HG03439 (cell line): ENCODE measurements at regions not wholly inside any gene's neighbourhood (a gene's known extent, or its start where the extent isn't known, plus 50 kb on each side); places are given as distances from the start of the nearest gene placed in this dataset.
"Not testable (repeated sequence)": the region's sequence is repeated elsewhere in the genome, so short reads cannot be mapped to it uniquely, and the experiment has no call there.

Experiments
- ATAC-seq: cut with Tn5 transposase; IDR thresholded peaks from one replicate; pipeline ENCODE4 v1.9.1; 2021; ENCODE audit warnings: mild to moderate bottlenecking, moderate library complexity; ENCODE audit not compliant: unreplicated experiment

DNA sequence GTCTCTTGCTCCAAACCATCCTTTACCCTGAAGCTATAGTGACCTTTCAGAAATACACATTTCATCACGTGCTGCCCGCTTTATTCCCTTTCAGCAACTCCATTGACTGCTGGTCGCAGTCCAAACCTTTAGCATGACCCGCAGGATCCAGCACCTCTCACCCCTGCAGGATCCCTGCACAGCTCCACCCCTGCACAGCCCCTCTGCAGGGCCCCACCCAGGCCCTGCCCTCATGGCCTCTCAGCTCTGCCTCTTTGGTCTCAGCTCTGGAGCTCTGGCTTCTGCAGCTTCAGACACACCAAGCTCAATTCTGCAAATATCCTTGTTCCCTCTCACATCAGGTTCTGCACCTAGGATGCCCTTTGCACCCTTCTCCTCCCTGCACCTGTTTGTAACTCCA lies 264.9 kb upstream of the C1orf174 start:
- no peak for ATAC-seq

DNA sequence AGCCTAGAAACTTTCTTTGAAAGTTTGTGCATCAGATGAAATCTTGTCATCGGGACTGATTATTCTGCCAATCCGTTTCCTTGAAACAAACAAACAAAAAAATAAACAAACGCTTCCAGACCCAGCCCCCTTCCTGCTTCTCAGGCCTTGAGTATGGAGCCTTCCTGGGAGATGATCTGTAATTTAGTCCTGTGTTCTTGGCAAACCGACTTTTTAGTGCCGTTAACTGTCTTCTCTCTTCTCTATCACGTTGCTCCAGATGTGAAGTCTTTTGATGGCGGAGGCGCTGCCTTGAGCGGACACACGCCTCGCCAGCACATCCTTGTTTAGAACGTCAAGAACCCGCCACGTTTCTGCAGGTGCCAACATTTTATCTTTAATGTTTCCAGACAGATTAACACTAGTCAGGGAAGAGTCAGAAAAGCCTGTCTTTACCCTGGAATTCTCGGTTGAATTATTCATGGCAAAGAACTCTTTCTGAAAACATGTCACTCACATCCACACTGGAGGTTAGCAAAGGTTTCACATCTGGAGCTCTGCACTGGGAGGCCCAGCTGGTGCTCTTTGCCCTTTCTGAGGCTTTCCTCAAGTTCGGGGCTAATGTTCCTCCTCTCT lies 265.7 kb upstream of the C1orf174 start:
- ATAC-seq = no peak

DNA sequence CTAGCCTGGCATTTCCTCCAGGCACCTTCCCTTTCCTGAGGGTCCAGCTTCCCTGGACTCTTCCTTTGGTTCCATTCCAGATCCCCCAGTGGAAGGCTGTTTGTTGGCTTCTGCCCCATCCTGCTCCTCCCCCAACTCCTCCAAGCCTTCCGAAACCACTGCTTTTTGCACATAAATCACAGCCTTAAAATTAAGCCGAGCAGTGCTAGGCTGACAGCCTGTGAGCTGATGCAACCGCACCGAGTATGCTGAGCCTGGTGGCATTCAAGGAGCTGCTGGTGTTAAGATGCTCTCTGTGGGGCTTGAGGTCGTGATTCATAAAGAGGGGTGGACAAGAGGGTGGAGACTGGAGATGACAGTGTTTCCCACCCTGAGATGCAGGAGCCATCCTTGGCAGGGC lies 266.6 kb upstream of the C1orf174 start:
- no peak for ATAC-seq

DNA sequence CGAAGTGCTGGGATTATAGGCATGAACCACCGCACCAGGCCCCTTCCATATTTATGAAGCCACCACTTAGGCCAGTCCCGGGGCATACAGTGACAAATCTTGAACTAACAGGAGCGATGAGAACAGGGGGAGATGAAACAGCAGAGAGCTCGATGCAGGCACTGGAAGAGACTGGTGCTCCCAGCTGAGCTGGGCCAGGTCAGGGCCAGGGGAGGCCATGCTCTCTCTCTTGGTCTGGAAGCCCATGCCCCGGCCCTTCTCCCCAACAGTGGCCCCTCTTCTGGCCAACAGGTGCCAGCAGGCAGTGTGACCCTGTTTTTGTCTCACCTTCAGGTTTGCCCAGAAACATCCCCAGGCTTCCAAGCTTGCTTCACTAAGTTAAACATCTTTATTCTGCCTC lies 269.9 kb upstream of the C1orf174 start:
- ATAC-seq = no peak

DNA sequence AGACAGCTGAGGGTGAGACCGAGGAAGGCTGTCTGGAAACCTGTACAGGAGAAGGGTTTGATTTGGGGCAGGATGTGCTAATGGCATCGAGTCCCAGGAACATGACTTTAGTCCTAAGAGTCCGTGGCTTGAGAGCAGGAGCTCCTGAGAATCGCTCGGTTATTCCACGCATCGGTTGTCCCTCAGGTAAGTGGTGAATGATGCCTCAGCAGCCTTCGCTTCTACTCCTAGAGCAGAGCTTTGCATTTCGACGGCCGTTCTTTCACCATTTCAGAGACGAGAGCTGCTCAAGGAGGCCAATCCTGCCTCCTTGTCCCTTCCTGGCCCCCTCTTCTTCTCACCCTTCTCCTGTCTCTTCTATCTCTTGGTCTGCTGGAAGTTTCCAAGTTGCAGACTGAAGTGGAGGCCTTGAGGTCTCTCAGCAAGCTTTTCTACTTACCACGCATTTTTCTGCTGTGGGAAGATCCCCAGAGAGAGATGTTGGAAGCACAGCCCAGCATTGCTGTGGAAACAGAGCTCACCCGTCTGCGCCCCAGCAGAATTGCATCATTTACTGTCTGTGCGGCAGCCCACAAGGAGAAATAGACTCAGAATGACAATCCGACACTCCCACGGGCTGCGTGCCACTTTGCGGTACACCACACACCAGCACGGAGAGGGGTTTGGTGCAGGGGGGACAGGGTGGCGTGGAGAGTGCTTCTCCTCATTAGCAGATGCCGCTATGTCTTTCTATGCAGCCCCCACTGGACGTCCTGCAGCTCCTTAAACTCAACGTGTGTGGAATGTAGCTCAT lies 270.7 kb upstream of the C1orf174 start:
- no peak for ATAC-seq

DNA sequence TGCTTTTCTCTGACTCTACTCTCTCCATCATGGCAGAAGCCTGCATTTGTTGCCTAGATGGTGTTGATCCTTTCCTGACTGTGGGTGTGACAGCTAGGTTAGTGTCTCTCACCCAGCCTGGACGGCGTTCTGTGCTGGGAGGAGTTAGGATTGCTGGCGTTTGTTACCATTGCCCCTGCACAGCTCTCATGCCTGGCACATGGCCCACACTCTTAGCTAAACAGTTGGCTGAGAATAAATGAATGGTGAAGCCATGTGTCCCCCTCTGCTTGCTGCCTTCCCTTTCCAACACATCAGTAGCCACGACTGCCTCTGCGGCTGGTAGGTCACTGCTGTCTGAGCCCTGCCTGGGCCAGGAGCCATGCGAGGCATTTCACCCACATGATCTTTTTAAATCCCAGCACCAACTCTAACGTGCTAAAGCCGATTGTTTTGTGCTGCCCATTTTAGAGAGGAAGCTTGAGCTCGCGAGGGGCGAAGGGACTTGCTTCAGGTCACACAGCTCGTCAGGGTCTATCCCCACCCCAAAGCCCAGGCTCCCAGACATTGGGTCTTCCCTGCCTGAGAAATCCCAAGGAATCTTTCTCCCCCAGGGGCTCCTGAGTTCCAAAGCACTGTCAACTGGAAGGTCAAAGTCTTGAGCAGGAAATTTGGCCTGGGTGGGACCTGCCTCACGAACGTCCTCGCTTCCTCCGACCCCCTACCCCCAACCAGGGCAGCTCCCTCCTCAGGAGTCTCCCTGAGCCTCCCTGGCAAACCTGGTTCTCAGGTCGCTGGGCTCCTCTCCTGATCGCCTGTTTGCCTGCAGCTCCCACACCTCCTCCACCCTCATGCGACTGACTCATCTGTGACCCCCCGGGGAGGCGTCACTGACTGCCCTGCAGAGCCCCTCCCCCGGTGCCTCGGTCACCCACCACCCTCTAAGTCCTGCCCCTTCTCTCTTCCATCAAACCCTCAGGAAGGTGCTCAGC lies 271.7 kb upstream of the C1orf174 start:
- no peak for ATAC-seq

DNA sequence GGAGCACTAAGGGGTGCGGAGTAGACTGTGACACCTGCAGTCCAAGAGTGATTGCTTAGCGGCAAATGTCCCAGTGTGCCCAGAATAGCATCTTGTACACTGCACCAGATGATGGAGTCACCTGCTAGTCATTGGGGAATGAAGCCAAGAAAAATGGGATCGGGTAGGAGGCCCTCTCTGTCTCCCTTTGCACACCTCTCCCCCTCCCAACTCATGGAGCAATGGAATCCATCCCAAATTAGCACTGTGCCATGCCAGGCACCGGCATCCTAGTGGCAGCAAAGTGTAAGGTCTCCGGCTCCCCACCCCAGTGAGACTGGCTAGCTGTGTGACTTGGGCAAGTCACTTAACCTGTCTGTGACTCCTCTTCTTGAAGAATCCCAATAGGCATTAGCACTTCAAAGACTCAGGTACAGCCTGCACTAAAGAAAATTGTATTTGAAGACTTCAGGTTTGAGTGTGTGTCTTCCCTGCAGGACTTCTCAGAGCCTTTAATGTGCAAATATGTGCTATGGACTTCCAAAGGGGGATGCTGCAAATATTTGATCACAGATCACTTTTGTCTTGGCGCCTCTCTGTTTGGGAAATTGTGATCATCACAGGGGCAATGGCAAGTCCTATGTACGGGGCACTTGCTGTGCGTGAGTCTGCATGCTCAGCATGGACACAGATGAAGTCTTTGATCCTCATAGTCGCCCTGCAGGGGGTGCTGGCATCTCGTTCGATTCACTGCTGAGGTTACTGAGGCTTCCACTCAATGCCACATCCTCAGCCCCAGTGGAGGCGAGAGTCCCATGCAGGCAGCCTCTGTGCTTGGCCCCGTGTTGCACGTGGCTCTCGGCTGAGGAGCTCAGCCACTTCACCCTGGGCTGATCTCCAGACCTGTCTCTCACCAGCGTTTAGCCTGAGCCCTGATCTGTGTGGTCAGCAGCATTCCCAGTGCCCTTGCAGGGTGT lies 272.9 kb upstream of the C1orf174 start:
- ATAC-seq = no peak

DNA sequence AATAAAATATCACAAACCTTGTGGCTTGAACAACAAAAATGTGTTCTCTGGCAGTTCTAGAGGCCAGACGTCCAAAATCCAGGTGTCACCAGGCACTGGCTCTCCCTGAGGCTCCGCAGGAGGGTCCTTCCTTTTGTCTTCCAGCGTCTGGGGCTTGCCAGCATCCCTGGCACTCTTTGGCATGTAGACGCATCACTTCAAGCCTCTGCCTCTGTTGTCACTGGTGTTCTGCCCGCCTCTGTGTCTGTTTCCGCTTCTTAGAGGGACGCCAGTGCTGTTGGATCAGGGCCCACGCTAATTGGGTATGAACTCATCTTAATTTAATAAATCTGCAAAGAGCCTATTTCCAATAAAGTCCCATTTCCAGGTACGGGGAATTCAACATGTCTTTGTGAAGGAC lies 273.7 kb upstream of the C1orf174 start:
- ATAC-seq = no peak

DNA sequence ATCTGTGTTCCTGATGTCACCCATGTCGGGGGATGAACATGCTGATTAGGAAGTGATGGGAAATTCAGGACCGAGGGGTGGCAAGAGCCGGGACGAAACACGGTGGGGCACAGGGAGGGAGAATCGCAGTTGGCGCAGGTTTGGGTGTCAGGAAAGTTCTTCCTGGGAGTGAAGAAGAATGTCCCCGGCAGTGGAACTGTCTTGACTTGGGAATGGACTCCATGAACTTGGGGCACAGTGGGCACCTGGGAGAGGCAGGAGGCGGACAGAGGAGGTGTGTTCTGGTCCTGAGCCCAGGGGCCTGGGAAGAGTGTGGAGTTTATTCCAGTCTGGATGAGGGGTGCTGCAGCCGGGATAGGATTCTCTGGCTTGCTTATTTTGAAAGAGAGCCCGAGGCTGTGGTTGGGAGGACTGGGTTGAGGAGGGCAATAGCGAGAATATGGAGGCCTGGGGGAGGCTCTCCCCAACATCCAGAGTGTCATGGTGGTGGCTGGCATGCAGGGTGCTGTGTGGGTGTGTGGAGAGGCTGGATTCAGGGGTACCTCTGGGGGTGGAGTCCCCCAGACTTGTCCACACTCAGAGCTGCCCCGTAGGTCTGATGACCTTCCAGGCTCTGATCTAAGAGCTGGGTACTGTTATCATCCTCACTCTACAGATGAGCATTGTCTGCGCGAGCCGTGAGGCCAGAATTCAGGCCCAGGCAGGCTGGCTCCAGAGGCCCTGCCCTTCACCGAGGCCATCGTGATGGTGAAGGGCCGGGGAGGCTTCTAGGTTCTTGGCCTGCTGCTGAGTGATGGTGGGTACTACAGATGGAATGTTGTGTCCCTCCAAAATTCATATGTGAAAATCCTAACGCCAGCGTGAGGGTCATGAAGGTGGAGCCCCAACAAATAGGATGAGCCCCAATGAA lies 274.5 kb upstream of the C1orf174 start:
- ATAC-seq = no peak

DNA sequence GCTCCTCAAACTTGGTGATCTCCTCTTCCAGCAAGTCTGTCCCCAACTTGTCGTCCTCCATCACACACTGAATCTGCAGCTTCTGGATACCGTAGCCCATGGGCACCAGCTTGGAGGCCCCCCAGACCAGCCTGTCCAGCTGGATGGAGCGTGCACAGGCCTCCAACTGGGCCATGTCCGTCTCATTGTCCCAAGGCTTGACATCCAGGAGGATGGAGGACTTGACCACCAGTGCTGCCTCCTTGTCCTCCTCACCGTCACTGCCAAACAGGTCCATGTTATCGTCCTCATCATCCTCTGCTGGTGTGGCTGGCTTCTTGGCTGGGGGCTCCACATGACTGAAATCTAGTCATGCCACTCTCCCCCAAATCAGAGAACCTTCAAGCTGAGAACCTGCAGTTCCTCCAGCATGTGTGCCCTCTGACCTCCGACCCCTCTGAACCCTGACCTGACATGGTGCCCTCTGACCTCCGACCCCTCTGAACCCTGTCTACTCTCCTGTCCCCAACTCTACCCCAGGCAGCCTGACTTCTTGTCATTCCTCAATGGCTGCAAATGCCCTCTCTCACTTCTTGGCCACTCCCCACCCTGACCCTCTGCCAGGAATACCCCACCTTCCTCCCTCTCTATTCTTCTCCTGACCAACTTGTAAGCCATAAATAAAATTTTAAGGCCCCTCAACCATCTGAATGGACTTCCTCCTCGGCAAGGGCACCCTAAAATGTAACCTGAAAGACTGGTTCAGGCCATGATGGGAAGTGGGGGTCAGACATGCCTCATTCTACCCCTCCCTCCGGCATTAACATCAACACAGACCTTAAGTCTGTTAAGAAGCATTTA lies 275.7 kb upstream of the C1orf174 start:
- ATAC-seq = no peak

DNA sequence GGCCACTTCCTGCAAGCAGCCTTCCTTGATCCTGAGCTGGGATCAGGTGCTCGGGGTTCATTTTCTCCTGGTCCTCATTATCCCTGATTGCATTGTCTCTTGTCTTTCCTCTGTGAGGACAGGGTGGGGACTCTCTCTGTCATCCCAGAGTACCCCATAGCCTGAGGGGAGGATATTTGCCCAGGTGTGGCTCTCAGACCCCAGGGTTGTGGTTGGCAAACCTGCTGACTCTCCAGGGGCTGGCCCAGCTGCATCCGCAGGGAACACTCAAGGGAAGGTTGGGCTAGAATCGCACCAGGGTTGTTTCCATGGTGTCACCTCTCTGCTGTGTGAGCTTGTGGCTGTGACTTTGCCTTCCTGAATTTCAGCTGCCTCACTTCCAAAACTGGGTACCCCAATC lies 276.8 kb upstream of the C1orf174 start:
- no peak for ATAC-seq

DNA sequence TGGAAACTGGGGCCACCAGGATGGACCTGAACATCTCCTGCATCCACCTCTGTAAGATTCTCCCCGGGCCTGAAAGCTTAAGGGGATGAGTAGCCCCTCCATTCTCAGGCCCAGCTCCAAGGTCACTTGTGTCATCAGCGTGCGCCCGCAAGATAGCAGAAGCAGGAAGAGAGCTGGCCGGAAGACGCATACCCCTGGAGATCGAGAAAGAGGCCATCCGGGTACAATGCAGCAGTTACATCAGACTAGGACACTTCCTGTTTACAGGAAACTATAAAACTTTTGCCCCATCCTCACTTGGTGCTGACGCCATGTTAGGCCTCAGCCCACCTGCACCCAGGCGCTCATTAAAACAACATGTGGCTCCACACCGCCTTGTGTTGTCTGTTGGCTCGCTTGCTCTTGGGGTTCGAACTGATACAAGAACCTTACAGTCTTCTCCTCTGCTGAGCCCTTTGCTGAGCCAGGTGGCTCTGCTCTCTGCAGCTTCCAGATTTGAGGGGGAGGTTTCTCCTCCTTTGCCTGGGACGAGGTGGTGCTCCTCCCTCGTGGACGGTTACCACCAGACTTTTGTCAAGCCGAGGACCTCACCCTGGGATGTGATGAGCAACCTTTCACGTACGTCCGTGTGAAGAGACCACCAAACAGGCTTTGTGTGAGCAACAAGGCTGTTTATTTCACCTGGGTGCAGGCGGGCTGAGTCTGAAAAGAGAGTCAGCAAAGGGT lies 277.5 kb upstream of the C1orf174 start:
- ATAC-seq = no peak

DNA sequence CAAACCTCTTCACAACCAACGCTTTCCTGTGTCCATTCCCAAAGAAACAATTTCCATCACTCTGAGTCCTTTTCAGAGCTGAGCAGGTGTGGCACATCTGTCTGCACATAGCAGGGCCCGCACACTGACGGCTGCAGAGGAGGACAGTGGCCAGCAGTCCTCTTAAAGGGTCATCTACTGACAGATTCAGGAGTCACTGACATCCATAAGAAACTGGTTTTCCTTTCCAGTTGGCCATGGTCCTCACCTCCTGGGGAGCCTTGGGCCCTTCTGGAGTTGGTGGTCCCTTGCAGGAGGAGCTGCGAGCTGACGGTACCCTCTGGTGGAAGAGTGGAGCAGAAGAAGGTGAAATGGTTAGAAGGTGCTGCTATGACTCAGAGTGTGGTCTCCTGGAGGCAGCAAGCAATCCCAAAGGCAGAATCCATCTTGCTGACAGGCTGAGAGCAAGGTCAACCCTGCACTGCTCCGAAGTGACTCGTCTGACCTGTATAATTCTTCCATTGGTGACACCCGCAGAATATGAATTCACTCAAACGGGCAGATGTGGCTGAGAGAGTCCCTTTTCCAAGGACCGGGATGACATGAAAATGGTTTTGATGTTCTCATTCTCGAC lies 278.5 kb upstream of the C1orf174 start:
- no peak for ATAC-seq

DNA sequence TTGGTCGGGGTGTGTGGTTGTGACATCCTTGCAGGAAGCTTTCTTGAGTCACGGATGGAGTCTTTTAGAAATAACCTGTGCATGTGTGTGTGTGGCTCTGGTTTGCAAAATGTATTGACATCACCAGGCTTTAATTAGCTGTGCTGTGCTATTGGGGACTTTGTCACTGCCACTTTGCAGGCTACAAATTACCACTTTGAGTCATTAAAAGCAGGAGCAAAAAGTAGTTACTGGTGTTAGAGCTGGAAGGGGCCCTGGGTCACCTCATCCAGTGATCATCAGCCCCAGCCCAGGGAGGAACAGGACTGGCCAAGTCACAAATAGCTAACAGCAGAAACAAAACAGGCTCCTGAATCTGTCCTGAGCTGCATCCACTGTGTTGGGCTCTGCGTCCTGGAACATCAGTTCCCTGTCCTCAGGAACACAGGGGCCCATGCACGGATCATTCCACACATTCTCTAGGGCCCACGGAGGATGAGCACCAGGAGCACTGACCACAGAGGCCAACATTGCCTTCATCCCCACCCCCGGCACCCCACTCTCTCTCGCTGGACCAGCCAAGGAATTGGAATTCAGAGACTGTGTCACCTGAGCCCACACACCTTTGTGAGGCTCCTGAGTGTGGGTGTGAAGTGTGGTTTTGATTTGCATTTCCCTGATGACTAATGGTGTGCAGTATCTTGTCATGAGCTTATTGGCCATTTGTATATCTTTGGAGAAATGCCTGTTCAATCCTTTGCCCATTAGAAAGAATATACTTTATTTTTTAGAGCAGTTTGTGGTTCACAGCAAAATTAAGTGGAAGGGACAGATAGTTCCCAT lies 280.1 kb upstream of the C1orf174 start:
- ATAC-seq = no peak

DNA sequence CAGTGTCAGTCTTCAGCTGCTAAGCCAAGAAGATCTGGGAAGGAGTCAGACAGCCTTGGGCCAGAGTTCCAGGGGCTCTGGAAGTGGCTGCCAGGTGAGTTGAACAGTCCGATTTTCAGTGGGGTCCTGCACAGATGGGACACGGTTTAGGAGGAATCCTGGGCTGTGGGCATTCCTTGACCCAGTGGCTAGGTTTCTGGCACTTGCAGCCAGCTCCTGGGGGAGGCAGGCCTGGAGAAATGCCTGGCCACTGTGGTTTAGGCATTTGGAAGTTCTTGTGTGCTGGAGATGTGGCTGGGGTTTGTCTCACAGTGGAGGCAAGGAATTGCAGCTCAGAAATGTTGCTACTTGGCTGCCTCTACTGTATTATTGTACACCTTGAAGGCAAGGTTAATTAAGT lies 286.4 kb upstream of the C1orf174 start:
- not testable (repeated sequence) for ATAC-seq

DNA sequence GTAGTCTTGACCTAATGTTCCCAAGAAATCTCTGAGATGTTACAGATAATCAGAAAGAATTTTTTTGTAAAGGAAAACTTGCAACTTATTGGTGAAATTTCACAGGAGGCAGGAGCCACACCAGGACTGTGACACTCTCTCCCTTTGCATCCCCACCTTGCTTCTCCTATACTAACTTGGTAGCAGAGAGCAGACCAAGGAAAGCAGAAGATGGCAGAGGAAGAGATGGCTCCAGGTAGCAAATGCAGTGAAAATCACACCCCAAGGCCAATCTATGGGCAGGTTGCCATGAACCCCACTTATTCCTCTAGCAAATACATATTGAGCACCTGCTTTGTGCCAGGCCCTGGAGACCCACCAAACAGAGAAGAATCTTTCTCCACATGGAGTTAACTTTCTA lies 303.4 kb upstream of the C1orf174 start:
- no peak for ATAC-seq

DNA sequence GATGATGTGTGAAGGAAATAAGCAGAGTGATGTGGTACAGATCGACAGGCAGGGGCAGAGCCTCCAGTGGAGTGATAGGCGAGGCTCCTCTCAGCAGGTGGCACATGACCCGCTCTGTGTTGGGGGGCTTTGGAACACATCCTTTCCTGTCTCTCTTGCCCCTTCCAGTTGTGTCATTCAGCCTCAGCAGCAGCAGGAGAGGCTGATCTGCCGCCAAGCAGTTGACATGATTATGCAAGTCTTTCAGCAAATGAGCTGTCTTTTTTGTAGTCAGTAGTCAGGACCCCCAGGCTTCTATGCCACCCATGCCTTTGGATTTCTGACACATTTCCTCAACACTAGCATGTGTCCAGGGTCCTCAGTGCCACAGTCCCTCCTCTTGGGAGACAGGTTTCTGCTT lies 307.1 kb upstream of the C1orf174 start:
- no peak for ATAC-seq
